HepG2 (cell line): ENCODE measurements at regions not wholly inside any gene's neighbourhood (a gene's known extent, or its start where the extent isn't known, plus 50 kb on each side); places are given as distances from the start of the nearest gene placed in this dataset.

ENCODE experiments used
- ATAC-seq: fragments of 200-7000 bp; cut with Tn5 transposase; 3 replicates; pipeline ENCODE4 v1.9.1; 2020; ENCODE audit warnings: mild to moderate bottlenecking, moderate library complexity
- BruUV-seq: library from RNA; stranded (reverse); fragments of 400-500 nt; replicated peaks from 2 replicates; lab custom pipeline; 2021; lab: Mats Ljungman, UMichigan
- CTCF ChIA-PET: fragments of 300-600 bp; formaldehyde crosslinking; extraction: SDS; loops from one replicate; lab custom pipeline; 2021; ENCODE audit warnings: low total read pairs, inconsistent platforms, low intra/inter-chr PET ratio; lab: Yijun Ruan, JAX
- POLR2A ChIA-PET: fragments of 350-600 bp; sonication (Branson Sonifier 250); formaldehyde crosslinking; loops from one replicate; lab custom pipeline; 2020; ENCODE audit warnings: antibody characterized with exemption, inconsistent platforms; lab: Yijun Ruan, JAX
- DNase-seq: peaks from one replicate; pipeline ENCODE4 v3.0.0-alpha.2; 2015; ENCODE audit warnings: low spot score
- FAIRE-seq: peaks from 3 replicates; lab custom pipeline; 2011; peaks lifted over from hg19 to GRCh38; lab: Jason Lieb, UNC
- H2AFZ ChIP-seq: one replicate; pipeline ENCODE4 v1.6.1; 2011; ENCODE audit warnings: low read length, inconsistent platforms
- H3K27ac ChIP-seq: fragments of 300-600 bp; 3 replicates; pipeline ENCODE4 v1.8.0; 2011; ENCODE audit warnings: mixed run types, mild to moderate bottlenecking, mixed read lengths, low read length, inconsistent platforms; ENCODE audit not compliant: insufficient read depth; ENCODE audit errors: extremely low read length
- H3K27me3 ChIP-seq, 2 experiments: fragments of 200-600 bp in 1 of 2; 2 replicates in 1 of 2; 3 replicates in 1 of 2; pipeline versions ENCODE4 v1.6.0 to v1.8.0; 2011; ENCODE audit warnings: low read length in 2 of 2, mild to moderate bottlenecking in 2 of 2, moderate library complexity in 2 of 2, inconsistent platforms in 1 of 2; ENCODE audit not compliant: insufficient read depth in 2 of 2, control insufficient read depth in 1 of 2
- H3K36me3 ChIP-seq, 2 experiments: fragments of 200-600 bp in 1 of 2; replicated peaks in 1 of 2; 2 replicates in 1 of 2; 3 replicates in 1 of 2; pipeline versions ENCODE4 v1.5.1 to v1.8.0; 2011; ENCODE audit warnings: low read length in 2 of 2, inconsistent platforms in 1 of 2; ENCODE audit not compliant: insufficient read depth in 2 of 2, control insufficient read depth in 1 of 2
- H3K4me1 ChIP-seq: 2 replicates; pipeline ENCODE4 v1.5.1; 2012; ENCODE audit warnings: low read length, inconsistent platforms; ENCODE audit not compliant: insufficient read depth
- H3K4me2 ChIP-seq: 2 replicates; pipeline ENCODE4 v1.6.0; 2011; ENCODE audit warnings: low read depth, low read length, inconsistent platforms
- H3K4me3 ChIP-seq, 3 experiments: fragments of 200-600 bp in 1 of 3; sonication (generic), shearing (Covaris generic) in 1 of 3; replicated peaks in 1 of 3; 2 replicates each; pipeline ENCODE4 v1.5.1; 2011 to 2016; ENCODE audit warnings: low read length in 3 of 3, inconsistent platforms in 2 of 3, low read depth in 2 of 3, mild to moderate bottlenecking in 2 of 3, control low read depth in 1 of 3, mixed read lengths in 1 of 3; ENCODE audit not compliant: insufficient read depth in 1 of 3
- H3K79me2 ChIP-seq: one replicate; pipeline ENCODE4 v1.6.1; 2011; ENCODE audit warnings: low read length, inconsistent platforms; ENCODE audit not compliant: insufficient read depth
- H3K9ac ChIP-seq: 2 replicates; pipeline ENCODE4 v1.6.0; 2011; ENCODE audit warnings: mild to moderate bottlenecking, low read depth, low read length, inconsistent platforms; ENCODE audit not compliant: insufficient read depth
- H3K9me3 ChIP-seq: 2 replicates; pipeline ENCODE4 v1.5.1; 2012; ENCODE audit warnings: mild to moderate bottlenecking, low read length
- H4K20me1 ChIP-seq: 2 replicates; pipeline ENCODE4 v1.6.0; 2011; ENCODE audit warnings: inconsistent platforms, mild to moderate bottlenecking, low read length, moderate library complexity; ENCODE audit not compliant: insufficient read depth
- ATM ChIP-seq: fragments of 450-650 bp; IDR thresholded peaks from 2 replicates; pipeline ENCODE4 v1.7.1; 2017; ENCODE audit warnings: mild to moderate bottlenecking, borderline replicate concordance
- HMGA1 ChIP-seq: sonication (generic); formaldehyde crosslinking; conservative IDR thresholded peaks from 2 replicates; pipeline ENCODE4 v1.4.0; 2020; ENCODE audit warnings: missing genetic modification reagents
- KDM1A ChIP-seq: IDR thresholded peaks from 2 replicates; pipeline ENCODE4 v1.6.1; 2016; ENCODE audit warnings: missing compliant biosample characterization
- MXI1 ChIP-seq: IDR thresholded peaks from 3 replicates; pipeline ENCODE4 v1.6.1; 2012; ENCODE audit warnings: low read depth, low read length, inconsistent platforms, borderline replicate concordance
- NR2F1 ChIP-seq, 2 experiments: fragments of 450-650 bp in 1 of 2; formaldehyde crosslinking in 1 of 2; IDR thresholded peaks; 2 replicates each; pipeline versions ENCODE4 v1.5.0 to v1.6.1; 2016 to 2020; ENCODE audit warnings: mild to moderate bottlenecking in 1 of 2, missing compliant biosample characterization in 1 of 2, missing genetic modification reagents in 1 of 2, moderate library complexity in 1 of 2
- ZNF576 ChIP-seq: sonication (generic); formaldehyde crosslinking; IDR thresholded peaks from 2 replicates; pipeline ENCODE4 v1.4.0; 2020; ENCODE audit warnings: mild to moderate bottlenecking, missing genetic modification reagents
- ZNF589 ChIP-seq: sonication (generic); formaldehyde crosslinking; conservative IDR thresholded peaks from 2 replicates; pipeline ENCODE4 v1.8.0; 2022; ENCODE audit warnings: mild to moderate bottlenecking, moderate library complexity, missing genetic modification reagents
- ZNF784 ChIP-seq: sonication (generic); formaldehyde crosslinking; IDR thresholded peaks from 2 replicates; pipeline ENCODE4 v1.5.1; 2020; ENCODE audit warnings: missing genetic modification reagents, mild to moderate bottlenecking, borderline replicate concordance
- WGBS: methylation state at CpG from one replicate; pipeline ENCODE4 v1.1.6; 2017; ENCODE audit warnings: low lambda C conversion rate; 5-methylcytosine and 5-hydroxymethylcytosine counted together
- in situ Hi-C: cut with HindIII; loops from 2 replicates; pipeline ENCODE4 v1.10.0; 2017; ENCODE audit warnings: low pct_unique_long_range_greater_than_20kb; ENCODE audit not compliant: extremely low pct_ligation_motif_present
- intact Hi-C: fragments of 100-400 bp; cut with micrococcal nuclease; formaldehyde crosslinking; loops from one replicate; pipeline ENCODE4 v1.10.0; 2022; ENCODE audit not compliant: unreplicated experiment
- TF ChIP-seq, protein P1 (sequence below): sonication (generic); formaldehyde crosslinking; IDR thresholded peaks from 2 replicates; pipeline ENCODE4 v1.4.0; 2020; ENCODE audit warnings: missing genetic modification reagents, borderline replicate concordance
- TF ChIP-seq, protein P2 (sequence below): sonication (generic); formaldehyde crosslinking; IDR thresholded peaks from 2 replicates; pipeline ENCODE4 v1.4.0; 2020; ENCODE audit warnings: low read depth, missing genetic modification reagents

DNA sequence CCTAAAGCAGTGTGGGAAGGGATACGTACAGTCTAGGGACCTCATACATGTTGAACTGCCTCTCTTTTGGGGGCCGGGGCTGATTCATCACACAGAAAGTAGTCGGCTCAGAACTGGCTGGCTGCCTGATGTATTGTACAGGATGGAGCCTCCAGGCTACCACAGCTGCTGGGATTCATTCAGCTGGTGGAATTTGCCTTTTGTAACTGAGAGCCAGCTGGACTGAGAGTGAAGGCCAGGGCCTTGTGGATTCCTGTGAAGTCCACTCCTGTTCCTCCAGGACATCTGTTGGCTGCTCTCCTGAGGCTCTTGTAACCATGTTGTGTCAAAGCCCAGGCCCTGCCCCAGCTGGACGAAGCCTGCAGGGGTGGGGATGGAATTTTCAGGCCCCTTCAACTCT is 116.3 kb upstream of the PRICKLE1 start:
- CTCF ChIA-PET: no interaction called here
- 13% methylated on average over 4 of the region's 4 CpGs for WGBS
- no peak for DNase-seq

GRCh38 chr12:42704810-42705401 is 115.4 kb upstream of the PRICKLE1 start:
- no peaks in the 10 kb centered on the region for H3K36me3 ChIP-seq
- no TSS peak for BruUV-seq
- CTCF ChIA-PET: no interaction called here
- TF ChIP-seq, protein P1, sequence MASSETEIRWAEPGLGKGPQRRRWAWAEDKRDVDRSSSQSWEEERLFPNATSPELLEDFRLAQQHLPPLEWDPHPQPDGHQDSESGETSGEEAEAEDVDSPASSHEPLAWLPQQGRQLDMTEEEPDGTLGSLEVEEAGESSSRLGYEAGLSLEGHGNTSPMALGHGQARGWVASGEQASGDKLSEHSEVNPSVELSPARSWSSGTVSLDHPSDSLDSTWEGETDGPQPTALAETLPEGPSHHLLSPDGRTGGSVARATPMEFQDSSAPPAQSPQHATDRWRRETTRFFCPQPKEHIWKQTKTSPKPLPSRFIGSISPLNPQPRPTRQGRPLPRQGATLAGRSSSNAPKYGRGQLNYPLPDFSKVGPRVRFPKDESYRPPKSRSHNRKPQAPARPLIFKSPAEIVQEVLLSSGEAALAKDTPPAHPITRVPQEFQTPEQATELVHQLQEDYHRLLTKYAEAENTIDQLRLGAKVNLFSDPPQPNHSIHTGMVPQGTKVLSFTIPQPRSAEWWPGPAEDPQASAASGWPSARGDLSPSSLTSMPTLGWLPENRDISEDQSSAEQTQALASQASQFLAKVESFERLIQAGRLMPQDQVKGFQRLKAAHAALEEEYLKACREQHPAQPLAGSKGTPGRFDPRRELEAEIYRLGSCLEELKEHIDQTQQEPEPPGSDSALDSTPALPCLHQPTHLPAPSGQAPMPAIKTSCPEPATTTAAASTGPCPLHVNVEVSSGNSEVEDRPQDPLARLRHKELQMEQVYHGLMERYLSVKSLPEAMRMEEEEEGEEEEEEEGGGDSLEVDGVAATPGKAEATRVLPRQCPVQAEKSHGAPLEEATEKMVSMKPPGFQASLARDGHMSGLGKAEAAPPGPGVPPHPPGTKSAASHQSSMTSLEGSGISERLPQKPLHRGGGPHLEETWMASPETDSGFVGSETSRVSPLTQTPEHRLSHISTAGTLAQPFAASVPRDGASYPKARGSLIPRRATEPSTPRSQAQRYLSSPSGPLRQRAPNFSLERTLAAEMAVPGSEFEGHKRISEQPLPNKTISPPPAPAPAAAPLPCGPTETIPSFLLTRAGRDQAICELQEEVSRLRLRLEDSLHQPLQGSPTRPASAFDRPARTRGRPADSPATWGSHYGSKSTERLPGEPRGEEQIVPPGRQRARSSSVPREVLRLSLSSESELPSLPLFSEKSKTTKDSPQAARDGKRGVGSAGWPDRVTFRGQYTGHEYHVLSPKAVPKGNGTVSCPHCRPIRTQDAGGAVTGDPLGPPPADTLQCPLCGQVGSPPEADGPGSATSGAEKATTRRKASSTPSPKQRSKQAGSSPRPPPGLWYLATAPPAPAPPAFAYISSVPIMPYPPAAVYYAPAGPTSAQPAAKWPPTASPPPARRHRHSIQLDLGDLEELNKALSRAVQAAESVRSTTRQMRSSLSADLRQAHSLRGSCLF (CRISPR knock-in tag): no peak
- TF ChIP-seq ZNF784 (CRISPR knock-in tag): no peak
- TF ChIP-seq, protein P2, sequence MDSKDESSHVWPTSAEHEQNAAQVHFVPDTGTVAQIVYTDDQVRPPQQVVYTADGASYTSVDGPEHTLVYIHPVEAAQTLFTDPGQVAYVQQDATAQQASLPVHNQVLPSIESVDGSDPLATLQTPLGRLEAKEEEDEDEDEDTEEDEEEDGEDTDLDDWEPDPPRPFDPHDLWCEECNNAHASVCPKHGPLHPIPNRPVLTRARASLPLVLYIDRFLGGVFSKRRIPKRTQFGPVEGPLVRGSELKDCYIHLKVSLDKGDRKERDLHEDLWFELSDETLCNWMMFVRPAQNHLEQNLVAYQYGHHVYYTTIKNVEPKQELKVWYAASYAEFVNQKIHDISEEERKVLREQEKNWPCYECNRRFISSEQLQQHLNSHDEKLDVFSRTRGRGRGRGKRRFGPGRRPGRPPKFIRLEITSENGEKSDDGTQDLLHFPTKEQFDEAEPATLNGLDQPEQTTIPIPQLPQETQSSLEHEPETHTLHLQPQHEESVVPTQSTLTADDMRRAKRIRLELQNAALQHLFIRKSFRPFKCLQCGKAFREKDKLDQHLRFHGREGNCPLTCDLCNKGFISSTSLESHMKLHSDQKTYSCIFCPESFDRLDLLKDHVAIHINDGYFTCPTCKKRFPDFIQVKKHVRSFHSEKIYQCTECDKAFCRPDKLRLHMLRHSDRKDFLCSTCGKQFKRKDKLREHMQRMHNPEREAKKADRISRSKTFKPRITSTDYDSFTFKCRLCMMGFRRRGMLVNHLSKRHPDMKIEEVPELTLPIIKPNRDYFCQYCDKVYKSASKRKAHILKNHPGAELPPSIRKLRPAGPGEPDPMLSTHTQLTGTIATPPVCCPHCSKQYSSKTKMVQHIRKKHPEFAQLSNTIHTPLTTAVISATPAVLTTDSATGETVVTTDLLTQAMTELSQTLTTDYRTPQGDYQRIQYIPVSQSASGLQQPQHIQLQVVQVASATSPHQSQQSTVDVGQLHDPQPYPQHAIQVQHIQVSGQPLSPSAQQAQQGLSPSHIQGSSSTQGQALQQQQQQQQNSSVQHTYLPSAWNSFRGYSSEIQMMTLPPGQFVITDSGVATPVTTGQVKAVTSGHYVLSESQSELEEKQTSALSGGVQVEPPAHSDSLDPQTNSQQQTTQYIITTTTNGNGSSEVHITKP (CRISPR knock-in tag): no peak

More for the DNA sequence above, 116.3 kb upstream of the PRICKLE1 start:
- intact Hi-C loops: no loop called here
- H3K9ac ChIP-seq: no peak overlapping the region
- H3K4me3 ChIP-seq: no peak overlapping the region
- no peaks in the 10 kb centered on the region for H3K36me3 ChIP-seq
- H3K79me2 ChIP-seq: no peaks in the 10 kb centered on the region
- no peak for TF ChIP-seq HMGA1 (CRISPR knock-in tag)
- TF ChIP-seq ZNF576: no peak
- TF ChIP-seq ZNF589 (CRISPR knock-in tag): no peak
- TF ChIP-seq MXI1: no peak
- TF ChIP-seq KDM1A (CRISPR knock-in tag): no peak
- TF ChIP-seq NR2F1 (CRISPR knock-in tag; IDR thresholded peaks at IDR 0.05): no peak
- TF ChIP-seq ATM: no peak
- no peak overlapping the region for H3K4me2 ChIP-seq
- ATAC-seq (no peak), FAIRE-seq (no peak)
- no peaks in the 10 kb centered on the region for H3K27me3 ChIP-seq
- H2AFZ ChIP-seq: no peak overlapping the region
- POLR2A ChIA-PET: no interaction called here
- H3K27ac ChIP-seq: no peak overlapping the region
- no peaks in the 10 kb centered on the region for H4K20me1 ChIP-seq
- in situ Hi-C loops: no loop called here
- no peaks in the 10 kb centered on the region for H3K4me1 ChIP-seq
- H3K9me3 ChIP-seq: no peaks in the 10 kb centered on the region
- no TSS peak for BruUV-seq

More at GRCh38 chr12:42704810-42705401, 115.4 kb upstream of the PRICKLE1 start:
- H3K9ac ChIP-seq: no peak overlapping the region
- WGBS: 7% methylated on average over 2 of the region's 2 CpGs
- POLR2A ChIA-PET: no interaction called here
- H2AFZ ChIP-seq: no peak overlapping the region
- ATAC-seq: no peak
- intact Hi-C loops: no loop called here
- H4K20me1 ChIP-seq: no peaks in the 10 kb centered on the region
- no peaks in the 10 kb centered on the region for H3K9me3 ChIP-seq
- no peaks in the 10 kb centered on the region for H3K4me1 ChIP-seq
- H3K4me3 ChIP-seq: no peak overlapping the region
- H3K4me2 ChIP-seq: no peak overlapping the region
- no peak overlapping the region for H3K27ac ChIP-seq
- no peak for DNase-seq
- no peak for FAIRE-seq
- no peaks in the 10 kb centered on the region for H3K79me2 ChIP-seq
- in situ Hi-C loops: no loop called here
- no peaks in the 10 kb centered on the region for H3K27me3 ChIP-seq
